NCI-H226 (cell line): ENCODE measurements at regions not wholly inside any gene's neighbourhood (a gene's known extent, or its start where the extent isn't known, plus 50 kb on each side); places are given as distances from the start of the nearest gene placed in this dataset.

ENCODE experiments used
- DNase-seq: peaks from one replicate; pipeline ENCODE4 v3.0.0-alpha.2; 2015

- no peak for DNase-seq
Measured at GRCh38 chr5:67434466-67434865, 237.9 kb upstream of the CD180 start.

GRCh38 chr5:67432606-67433005 is 236.0 kb upstream of the CD180 start:
- DNase-seq: no peak

GRCh38 chr5:67431191-67431590 is 234.6 kb upstream of the CD180 start:
- peak; percentile 89 for DNase-seq

- DNase-seq: no peak
Measured at GRCh38 chr5:67427850-67428298, 231.3 kb upstream of the CD180 start.

DNA sequence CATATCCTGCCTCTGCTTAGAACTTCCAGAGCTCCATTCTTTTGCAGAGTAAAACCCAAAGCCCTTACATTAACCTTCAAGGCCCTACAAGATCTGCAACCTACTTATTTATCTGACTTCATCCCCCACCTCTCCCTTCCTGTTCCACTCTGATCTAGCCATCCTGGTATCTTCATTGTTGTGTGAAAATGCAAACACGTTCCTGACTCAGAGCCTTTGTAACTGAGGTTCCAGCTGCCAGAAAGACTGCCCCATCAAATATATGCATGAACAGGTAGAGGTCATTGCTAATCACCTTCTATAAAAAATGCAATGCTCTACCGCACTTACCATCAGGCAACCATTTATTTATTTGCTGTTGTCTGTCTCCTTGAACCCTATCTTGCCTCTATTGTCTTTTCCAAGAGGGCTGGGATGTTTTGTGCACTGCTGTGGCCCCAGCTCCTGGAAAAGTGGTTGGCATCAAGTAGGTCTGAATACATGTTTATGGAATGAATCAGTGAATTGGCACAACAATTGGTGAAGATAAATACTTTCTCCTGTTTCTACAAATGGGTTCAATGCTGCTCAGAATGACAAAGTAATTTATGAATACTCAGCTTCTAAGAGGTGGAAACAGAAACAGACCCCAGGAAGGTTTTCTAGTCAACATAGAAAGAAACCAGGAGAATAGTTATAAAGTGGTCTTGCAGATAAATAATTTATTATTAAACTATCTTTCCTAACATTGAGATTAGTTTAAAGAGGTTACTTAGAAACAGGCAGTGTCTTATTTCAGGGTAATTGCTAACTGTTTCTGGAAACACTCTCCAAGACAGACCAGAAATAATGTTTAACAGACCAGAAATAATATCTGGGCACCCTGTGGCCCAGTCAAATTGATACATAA is 230.6 kb upstream of the CD180 start:
- DNase-seq: peak; percentile 73

GRCh38 chr5:67425514-67425913 is 228.9 kb upstream of the CD180 start:
- DNase-seq: peak; percentile 61

GRCh38 chr5:67417839-67418238 is 221.2 kb upstream of the CD180 start:
- DNase-seq: no peak

GRCh38 chr5:67416986-67417385 is 220.4 kb upstream of the CD180 start:
- no peak for DNase-seq

- DNase-seq: peak; percentile 27
Measured at GRCh38 chr5:67416133-67416937, 219.7 kb upstream of the CD180 start.

DNA sequence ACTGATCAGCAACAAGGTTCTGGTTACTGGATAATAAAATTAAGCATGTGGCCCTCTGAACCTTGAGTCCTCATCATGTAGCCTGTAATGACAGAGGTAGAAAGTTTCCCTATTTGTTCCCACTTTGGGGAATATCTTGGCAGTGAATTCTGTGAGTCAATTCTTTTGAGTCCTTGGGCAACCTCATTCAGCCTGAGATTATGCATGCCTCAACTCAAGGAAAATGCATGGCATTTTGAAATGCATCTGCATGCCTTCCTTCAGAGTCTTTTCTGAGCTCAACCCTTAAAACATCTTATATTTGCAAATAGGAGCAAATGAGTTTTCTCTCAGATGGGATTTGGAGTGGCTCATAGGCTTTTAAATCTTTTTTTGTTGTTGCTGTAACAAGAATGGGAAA is 218.1 kb upstream of the CD180 start:
- peak; percentile 58 for DNase-seq

DNA sequence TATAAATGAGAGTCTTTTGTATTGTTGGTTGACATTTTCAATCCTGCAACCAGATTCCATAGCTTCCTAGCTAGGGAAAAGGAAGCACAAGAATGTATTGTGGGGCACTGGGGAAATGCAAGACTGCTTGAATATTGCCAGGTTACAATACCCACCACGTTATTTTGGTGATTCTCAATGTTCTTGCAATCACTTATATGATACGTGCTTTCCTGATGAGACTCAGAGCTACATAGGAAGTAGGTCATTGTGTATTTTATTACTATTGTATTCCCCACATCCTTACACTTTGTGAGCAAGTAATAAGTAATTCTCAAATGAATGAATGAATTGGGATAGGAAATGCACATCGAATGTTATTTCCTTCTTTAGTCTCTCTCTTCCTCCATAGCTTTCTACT is 217.1 kb upstream of the CD180 start:
- no peak for DNase-seq

DNA sequence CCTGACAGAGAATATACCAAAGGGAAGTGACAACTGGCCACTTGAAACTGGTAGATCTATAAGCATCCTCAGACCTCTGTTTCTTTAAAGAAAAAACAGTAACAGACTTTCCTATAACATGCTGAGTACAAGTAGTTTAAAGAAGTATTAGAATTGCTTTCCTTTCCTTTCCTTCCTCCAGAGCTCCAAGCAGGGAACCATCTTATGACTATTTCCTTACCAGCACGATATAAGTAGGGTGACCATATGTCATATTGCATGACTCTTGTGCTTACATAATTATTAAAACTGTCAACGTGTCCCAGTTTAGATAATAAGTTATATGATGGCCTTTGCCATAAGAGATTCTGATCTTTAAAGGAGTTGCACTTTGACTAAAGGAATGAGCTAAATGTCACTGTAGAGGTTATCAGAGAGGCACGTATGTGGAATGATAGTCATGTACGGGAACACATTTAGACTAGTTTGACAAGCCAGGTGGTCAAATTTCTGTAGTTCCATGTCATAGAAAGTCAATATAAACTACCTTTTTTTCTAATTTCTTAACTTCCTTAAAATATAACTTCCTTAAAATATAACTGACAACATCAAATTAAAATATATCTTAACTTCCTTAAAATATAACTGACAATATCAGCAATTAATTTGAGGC is 212.7 kb upstream of the CD180 start:
- no peak for DNase-seq

DNA sequence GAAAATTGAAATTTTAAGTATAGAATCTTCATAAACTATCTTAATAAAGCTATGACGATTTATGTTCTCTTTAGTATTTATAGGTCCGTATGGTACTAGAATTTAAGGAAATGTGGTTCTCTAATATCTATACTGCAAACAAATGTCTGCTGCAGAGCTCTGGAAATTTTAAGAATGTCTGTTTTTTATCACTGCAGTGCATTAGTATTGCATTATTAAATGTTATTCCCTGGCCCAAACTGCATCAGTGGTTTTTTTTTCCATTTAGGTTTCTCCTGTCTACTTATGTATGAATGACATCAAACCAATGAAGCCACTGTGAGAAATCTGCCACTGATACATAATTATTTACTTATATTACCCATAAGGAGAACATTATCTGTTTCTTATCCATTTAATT is 211.4 kb upstream of the CD180 start:
- no peak for DNase-seq

DNA sequence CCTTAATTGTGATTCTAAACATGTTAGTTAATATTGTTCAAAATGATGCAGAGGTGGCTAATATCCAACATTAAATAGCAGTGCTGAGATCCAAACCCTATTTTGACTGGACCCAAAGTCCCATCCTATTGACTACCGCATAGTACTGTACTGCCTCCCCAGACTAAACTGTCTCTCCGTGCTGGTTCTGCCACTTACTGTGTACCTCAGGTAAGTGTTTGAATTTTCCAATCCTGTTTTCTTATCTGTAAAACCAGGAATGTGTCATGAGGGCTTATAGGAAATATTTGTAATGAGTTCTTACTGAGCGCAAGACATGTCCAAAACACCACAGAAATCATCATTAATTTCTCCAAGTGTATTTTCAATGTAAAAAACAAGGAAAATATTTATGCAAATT is 209.2 kb upstream of the CD180 start:
- DNase-seq: no peak

GRCh38 chr5:67405101-67405364 is 208.4 kb upstream of the CD180 start:
- DNase-seq: no peak

GRCh38 chr5:67404256-67405100 is 207.9 kb upstream of the CD180 start:
- peak; percentile 46 for DNase-seq

DNA sequence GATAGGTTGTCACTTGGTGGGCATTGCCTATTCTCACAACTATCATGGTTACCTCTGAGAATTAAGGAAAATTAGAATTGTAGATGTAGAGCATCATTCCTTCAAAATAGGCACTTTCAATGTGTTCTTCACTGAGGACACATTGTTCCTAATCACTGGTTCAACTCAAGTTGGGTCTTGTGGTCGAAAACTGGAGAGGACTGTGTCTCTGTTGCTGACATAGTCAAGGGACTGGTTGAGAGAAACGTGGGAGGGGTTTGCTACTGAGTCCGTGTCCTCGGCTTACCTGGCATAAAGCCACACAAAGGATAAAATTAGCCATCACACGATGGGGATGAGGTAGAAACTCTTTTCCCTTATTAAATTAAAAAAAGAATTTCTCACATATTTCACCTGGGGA is 205.9 kb upstream of the CD180 start:
- no peak for DNase-seq

DNA sequence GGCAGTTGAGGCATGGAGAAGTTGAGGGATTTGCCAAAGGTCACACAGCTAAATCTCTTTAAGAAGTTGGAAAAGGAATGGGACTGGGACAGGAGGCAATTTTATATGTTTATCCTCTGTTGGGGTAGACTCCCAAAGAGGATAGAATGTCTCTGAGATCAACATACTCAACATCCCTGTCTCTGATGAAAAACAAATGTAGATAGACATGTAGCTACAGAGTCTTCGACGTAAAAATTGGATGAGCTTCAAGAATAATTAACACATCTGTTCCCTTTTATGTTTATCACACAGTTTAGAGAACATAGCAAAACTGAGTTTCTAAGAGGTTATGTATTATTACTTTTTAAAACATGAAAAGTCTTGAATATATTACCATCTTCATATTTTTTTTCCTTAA is 204.6 kb upstream of the CD180 start:
- no peak for DNase-seq

- DNase-seq: no peak
Measured at GRCh38 chr5:67400752-67401151, 204.2 kb upstream of the CD180 start.

DNA sequence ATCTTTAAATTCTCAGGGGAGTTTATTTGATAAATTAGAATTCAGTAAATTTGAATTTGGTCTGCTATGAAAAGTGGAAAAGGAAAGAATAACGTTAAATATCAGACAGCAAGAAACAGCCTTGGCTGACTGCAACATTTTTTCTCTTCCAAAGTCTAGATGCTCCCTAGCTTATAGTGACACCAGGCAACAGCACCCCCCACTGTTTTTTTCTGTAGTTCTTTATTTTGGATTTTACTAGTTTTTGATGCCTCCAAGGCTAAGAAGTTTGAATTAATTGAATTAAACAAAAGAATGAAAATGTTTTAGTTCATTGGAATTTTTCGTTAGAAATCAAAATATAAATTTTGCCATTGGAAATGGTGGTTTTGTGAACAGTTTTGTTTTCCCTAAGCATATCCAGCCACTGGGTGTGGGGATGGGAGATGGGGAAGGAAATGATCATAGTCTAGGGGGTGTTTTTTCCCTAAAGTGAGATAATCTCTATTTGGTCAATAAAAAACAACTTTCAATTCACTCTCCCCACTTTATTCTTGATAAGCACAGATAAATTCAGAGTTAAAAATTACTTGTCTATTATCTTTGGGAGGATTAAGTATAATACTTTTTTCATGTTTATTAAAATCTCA is 199.3 kb upstream of the CD180 start:
- no peak for DNase-seq

GRCh38 chr5:67393211-67393610 is 196.6 kb upstream of the CD180 start:
- DNase-seq: no peak

DNA sequence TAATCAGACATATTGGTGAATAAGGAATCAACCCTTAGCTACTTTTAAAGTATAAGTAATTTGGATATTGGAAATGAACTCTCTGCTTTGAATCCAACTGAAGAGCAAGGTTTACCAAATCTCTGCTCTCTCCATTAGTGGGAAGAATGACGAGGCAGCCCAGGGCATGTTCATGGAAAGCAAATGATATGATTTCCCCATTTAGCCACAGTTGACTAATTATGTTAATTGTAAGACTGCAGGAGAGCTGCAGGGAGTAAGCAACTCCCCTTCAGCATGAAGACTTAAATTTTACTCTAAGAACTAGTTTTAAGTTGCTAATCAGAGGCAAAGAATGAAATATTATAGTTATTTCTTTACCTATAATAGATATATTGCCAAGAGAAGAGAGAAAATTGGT is 194.3 kb upstream of the CD180 start:
- no peak for DNase-seq
